IMR-90 (cell line): ENCODE measurements at regions not wholly inside any gene's neighbourhood (a gene's known extent, or its start where the extent isn't known, plus 50 kb on each side); places are given as distances from the start of the nearest gene placed in this dataset.
"Not testable (repeated sequence)": the region's sequence is repeated elsewhere in the genome, so short reads cannot be mapped to it uniquely, and the experiment has no call there.

ENCODE experiments used
- CEBPB ChIP-seq: IDR thresholded peaks from 2 replicates; pipeline ENCODE4 v1.6.1; 2012; ENCODE audit warnings: low read depth, low read length, improper control_type of control experiment
- CTCF ChIP-seq: conservative IDR thresholded peaks from 2 replicates; pipeline ENCODE4 v1.5.1; 2012; ENCODE audit warnings: mild to moderate bottlenecking, low read depth, low read length, improper control_type of control experiment
- FOS ChIP-seq: fragments of 150-350 bp; IDR thresholded peaks from 2 replicates; pipeline ENCODE4 v1.6.1; 2016; ENCODE audit warnings: low read depth, low read length
- MAFK ChIP-seq: IDR thresholded peaks from 2 replicates; pipeline ENCODE4 v1.6.1; 2012; ENCODE audit warnings: low read depth, low read length, improper control_type of control experiment
- MXI1 ChIP-seq: IDR thresholded peaks from 2 replicates; pipeline ENCODE4 v1.6.1; 2012; ENCODE audit warnings: low read depth, mild to moderate bottlenecking, low read length, moderate library complexity, borderline replicate concordance
- POLR2A ChIP-seq: IDR thresholded peaks from 2 replicates; pipeline ENCODE4 v1.6.1; 2012; ENCODE audit warnings: mild to moderate bottlenecking, low read depth, low read length
- RAD21 ChIP-seq: IDR thresholded peaks from 2 replicates; pipeline ENCODE4 v1.6.1; 2012; ENCODE audit warnings: low read length, improper control_type of control experiment
- SMC3 ChIP-seq: fragments of 150-350 bp; IDR thresholded peaks from 2 replicates; pipeline ENCODE4 v1.6.1; 2016; ENCODE audit warnings: low read depth, mild to moderate bottlenecking, antibody characterized with exemption, low read length, moderate library complexity

GRCh38 chr9:39463696-39464095 lies 108.2 kb downstream of the SPATA31A1 start:
- not testable (repeated sequence) for TF ChIP-seq CTCF, POLR2A, SMC3, RAD21, CEBPB, FOS, MAFK, MXI1
